Glutamatergic neuron (in vitro differentiated cells): ENCODE measurements at regions not wholly inside any gene's neighbourhood (a gene's known extent, or its start where the extent isn't known, plus 50 kb on each side); places are given as distances from the start of the nearest gene placed in this dataset.
A peak's percentile ranks its signal among the peaks of the same experiment; 100 is the strongest.

ENCODE experiments used
- DNase-seq: peaks from one replicate; pipeline ENCODE4 v3.0.0; 2022
- H3K27ac Mint-ChIP-seq: one replicate; pipeline ENCODE4 v1.8.0; 2020; ENCODE audit warnings: mild to moderate bottlenecking, mixed read lengths, inconsistent platforms; ENCODE audit not compliant: unreplicated experiment
- H3K27me3 Mint-ChIP-seq: one replicate; pipeline ENCODE4 v1.8.0; 2020; ENCODE audit warnings: mild to moderate bottlenecking, moderate library complexity, mixed read lengths, inconsistent platforms; ENCODE audit not compliant: unreplicated experiment
- H3K36me3 Mint-ChIP-seq: one replicate; pipeline ENCODE4 v1.8.0; 2020; ENCODE audit warnings: mild to moderate bottlenecking, mixed read lengths, inconsistent platforms; ENCODE audit not compliant: unreplicated experiment
- H3K4me1 Mint-ChIP-seq: one replicate; pipeline ENCODE4 v1.8.0; 2020; ENCODE audit warnings: mild to moderate bottlenecking, low read depth, mixed read lengths, inconsistent platforms; ENCODE audit not compliant: unreplicated experiment
- H3K4me3 Mint-ChIP-seq: one replicate; pipeline ENCODE4 v1.8.0; 2020; ENCODE audit warnings: mild to moderate bottlenecking, mixed read lengths, inconsistent platforms; ENCODE audit not compliant: unreplicated experiment
- H3K9me3 Mint-ChIP-seq: one replicate; pipeline ENCODE4 v1.8.0; 2020; ENCODE audit warnings: mild to moderate bottlenecking, moderate library complexity, mixed read lengths, inconsistent platforms; ENCODE audit not compliant: unreplicated experiment
- CTCF ChIP-seq: fragments of 200-600 bp; sonication (generic); IDR thresholded peaks from one replicate; pipeline ENCODE4 v1.5.0; 2021; ENCODE audit not compliant: partially characterized antibody, unreplicated experiment

DNA sequence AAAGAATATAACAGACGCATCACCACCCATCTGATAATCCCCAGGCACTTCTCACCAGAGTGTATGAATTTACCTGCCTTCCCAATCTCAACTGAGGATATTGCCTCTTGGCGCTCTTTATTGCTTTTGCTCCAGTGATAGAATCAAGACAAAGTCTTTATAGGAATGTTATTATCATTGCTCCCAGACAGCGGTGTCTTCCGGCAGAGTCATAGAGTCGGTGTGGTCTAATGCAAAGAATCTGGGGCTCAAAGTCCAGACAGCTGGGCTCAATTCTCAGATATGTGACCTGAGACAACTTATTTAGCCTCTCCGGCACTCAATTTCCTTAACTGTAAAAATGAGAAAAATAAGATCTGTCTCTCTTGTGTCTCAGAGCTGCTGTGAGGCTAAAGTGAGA lies 106.1 kb upstream of the PAK3 start:
- Mint-ChIP-seq H3K9me3 (peaks cover 2% of the 10 kb centered on the region), H3K27ac (no peak overlapping the region), H3K4me1 (peaks cover 6% of the 10 kb centered on the region), H3K4me3 (no peak overlapping the region), H3K27me3 (peaks cover 3% of the 10 kb centered on the region), H3K36me3 (no peaks in the 10 kb centered on the region)
- no peak for DNase-seq
- no peak for TF ChIP-seq CTCF

DNA sequence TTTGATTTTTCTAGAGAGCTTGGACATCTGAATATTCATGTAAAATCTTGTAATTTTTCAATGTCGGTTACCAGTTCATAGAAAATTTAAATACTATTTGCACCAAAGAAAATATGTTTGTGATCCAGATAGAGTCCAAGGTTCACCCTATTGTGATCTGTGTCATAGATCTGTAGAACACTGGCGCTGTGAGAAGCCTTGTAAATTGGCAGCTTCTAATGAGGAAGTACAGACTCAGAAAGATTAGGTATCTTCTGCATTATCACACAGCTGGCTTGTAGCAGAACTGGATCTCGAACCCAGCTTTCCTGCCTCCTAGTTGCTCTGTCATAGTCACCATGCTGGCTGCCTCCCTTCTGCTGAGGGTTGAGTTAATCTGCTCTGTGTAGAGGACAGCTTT lies 106.5 kb upstream of the PAK3 start:
- no peaks in the 10 kb centered on the region for H3K36me3 Mint-ChIP-seq
- TF ChIP-seq CTCF: no peak
- H3K9me3 Mint-ChIP-seq: peaks cover 2% of the 10 kb centered on the region
- no peak for DNase-seq
- peaks cover 6% of the 10 kb centered on the region for H3K4me1 Mint-ChIP-seq
- H3K27ac Mint-ChIP-seq: no peak overlapping the region
- H3K27me3 Mint-ChIP-seq: peaks cover 3% of the 10 kb centered on the region
- H3K4me3 Mint-ChIP-seq: no peak overlapping the region

- peaks cover 2% of the 10 kb centered on the region for H3K9me3 Mint-ChIP-seq
- peaks cover 3% of the 10 kb centered on the region for H3K27me3 Mint-ChIP-seq
- DNase-seq: peak; percentile 19
- peaks cover 6% of the 10 kb centered on the region for H3K4me1 Mint-ChIP-seq
- TF ChIP-seq CTCF: no peak
- H3K27ac Mint-ChIP-seq: no peak overlapping the region
- no peak overlapping the region for H3K4me3 Mint-ChIP-seq
- H3K36me3 Mint-ChIP-seq: no peaks in the 10 kb centered on the region
Observed at GRCh38 chrX:110987292-110987691, 108.7 kb upstream of the PAK3 start.

- Mint-ChIP-seq H3K27me3 (peaks cover 3% of the 10 kb centered on the region), H3K4me1 (peaks cover 6% of the 10 kb centered on the region), H3K27ac (no peak overlapping the region), H3K9me3 (no peaks in the 10 kb centered on the region), H3K4me3 (no peak overlapping the region), H3K36me3 (no peaks in the 10 kb centered on the region)
- no peak for TF ChIP-seq CTCF
- DNase-seq: no peak
Observed at GRCh38 chrX:110985470-110985869, 110.5 kb upstream of the PAK3 start.

- H3K9me3 Mint-ChIP-seq: no peaks in the 10 kb centered on the region
- H3K27me3 Mint-ChIP-seq: no peaks in the 10 kb centered on the region
- no peak for TF ChIP-seq CTCF
- H3K4me1 Mint-ChIP-seq: no peaks in the 10 kb centered on the region
- no peaks in the 10 kb centered on the region for H3K36me3 Mint-ChIP-seq
- H3K27ac Mint-ChIP-seq: no peak overlapping the region
- no peak for DNase-seq
- H3K4me3 Mint-ChIP-seq: no peak overlapping the region
Observed at GRCh38 chrX:110983024-110983423, 113.0 kb upstream of the PAK3 start.
